ENCODE measurements at regions not wholly inside any gene's neighbourhood (a gene's known extent, or its start where the extent isn't known, plus 50 kb on each side); places are given as distances from the start of the nearest gene placed in this dataset.

DNA sequence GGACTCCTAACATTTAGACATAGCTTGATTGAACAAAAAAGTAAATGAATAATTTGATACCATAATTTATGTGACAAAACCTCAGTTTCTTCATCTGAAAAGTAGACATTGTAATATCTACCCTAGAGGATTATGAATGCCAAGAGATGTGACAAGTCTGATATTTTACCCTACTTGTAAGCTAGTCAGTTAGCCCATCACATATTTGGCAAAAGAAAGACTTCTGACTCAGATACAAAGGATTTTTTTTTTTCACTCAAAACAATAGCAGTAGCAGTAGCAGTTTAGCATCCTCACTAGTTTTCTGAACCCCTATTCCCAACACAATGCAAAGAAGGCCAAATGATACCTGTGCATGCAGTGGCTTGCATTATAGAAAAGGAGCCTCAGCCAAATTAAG is 377.3 kb upstream of the E2F7 start:
- no peaks in the 10 kb centered on the region for H3K36me3 ChIP-seq (ENCODE audit: control insufficient read depth, insufficient read depth, low read length)
- H3K4me3 ChIP-seq (ENCODE audit: low read depth, low read length): no peak overlapping the region
- TF ChIP-seq, protein P1, sequence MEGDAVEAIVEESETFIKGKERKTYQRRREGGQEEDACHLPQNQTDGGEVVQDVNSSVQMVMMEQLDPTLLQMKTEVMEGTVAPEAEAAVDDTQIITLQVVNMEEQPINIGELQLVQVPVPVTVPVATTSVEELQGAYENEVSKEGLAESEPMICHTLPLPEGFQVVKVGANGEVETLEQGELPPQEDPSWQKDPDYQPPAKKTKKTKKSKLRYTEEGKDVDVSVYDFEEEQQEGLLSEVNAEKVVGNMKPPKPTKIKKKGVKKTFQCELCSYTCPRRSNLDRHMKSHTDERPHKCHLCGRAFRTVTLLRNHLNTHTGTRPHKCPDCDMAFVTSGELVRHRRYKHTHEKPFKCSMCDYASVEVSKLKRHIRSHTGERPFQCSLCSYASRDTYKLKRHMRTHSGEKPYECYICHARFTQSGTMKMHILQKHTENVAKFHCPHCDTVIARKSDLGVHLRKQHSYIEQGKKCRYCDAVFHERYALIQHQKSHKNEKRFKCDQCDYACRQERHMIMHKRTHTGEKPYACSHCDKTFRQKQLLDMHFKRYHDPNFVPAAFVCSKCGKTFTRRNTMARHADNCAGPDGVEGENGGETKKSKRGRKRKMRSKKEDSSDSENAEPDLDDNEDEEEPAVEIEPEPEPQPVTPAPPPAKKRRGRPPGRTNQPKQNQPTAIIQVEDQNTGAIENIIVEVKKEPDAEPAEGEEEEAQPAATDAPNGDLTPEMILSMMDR (IDR thresholded peaks at IDR 0.05; ENCODE audit: insufficient read depth, low read depth, low read length): no peak
- no peak for DNase-seq (ENCODE audit: low read depth)
- CTCF ChIA-PET: interaction anchor here (0.8 kb wide), 1 partner anchor 97 kb away, joined by 4 read pairs; no protein-coding TSS in a partner anchor
- POLR2A ChIA-PET: no interaction called here
- no peaks in the 10 kb centered on the region; the same call in 1 of the 2 replicates for H3K27me3 ChIP-seq (ENCODE audit: control insufficient read depth, insufficient read depth, low read length)

DNA sequence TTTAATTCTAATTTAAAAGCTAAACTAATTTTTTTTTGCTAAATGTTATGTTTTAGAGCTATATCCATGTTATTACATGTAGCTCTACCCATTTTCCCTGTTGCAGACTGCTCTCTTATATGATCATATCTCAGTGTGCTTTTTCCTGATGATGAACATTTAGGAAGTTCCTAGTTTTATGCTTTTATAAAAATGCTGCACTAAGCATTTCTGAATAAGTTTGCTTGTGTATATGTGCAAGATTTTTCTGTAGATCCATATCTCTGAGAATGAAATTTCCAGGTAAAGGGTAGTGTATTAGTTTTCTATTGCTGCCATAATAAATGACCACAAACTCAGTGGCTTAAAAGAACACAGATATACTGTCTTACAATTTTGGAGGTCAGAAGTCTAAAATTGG is 374.4 kb upstream of the E2F7 start:
- POLR2A ChIA-PET: no interaction called here
- no peak overlapping the region for H3K4me3 ChIP-seq (ENCODE audit: low read depth, low read length)
- H3K36me3 ChIP-seq (ENCODE audit: control insufficient read depth, insufficient read depth, low read length): no peaks in the 10 kb centered on the region
- no peaks in the 10 kb centered on the region; the same call in 1 of the 2 replicates for H3K27me3 ChIP-seq (ENCODE audit: control insufficient read depth, insufficient read depth, low read length)
- TF ChIP-seq, protein P1 (IDR thresholded peaks at IDR 0.05; ENCODE audit: insufficient read depth, low read depth, low read length): no peak
- no peak for DNase-seq (ENCODE audit: low read depth)
- CTCF ChIA-PET: no interaction called here

DNA sequence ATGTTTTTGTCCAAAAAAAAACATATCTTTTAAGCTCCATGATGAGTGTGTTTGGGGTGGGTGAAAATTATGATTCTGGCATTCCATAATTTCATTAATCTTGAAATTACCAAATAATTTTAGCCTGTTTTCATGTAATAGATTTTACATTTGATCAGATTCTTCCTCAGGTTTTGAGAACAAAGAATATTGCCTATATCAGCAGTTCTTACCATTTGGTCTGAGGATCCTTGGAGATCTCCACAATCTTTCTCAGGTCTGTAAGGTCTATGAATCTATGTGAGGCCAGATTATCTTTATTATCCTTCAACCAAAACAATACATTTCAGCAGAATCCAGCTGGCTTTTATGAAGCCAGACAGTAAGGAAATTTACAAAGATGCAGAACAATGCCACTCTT is 373.3 kb upstream of the E2F7 start:
- ChIA-PET POLR2A (no interaction called here), CTCF (no interaction called here)
- TF ChIP-seq, protein P1 (IDR thresholded peaks at IDR 0.05; ENCODE audit: insufficient read depth, low read depth, low read length): no peak
- Histone ChIP-seq H3K36me3 (ENCODE audit: control insufficient read depth, insufficient read depth, low read length) (no peaks in the 10 kb centered on the region), H3K27me3 (ENCODE audit: control insufficient read depth, insufficient read depth, low read length) (no peaks in the 10 kb centered on the region; the same call in 1 of the 2 replicates), H3K4me3 (ENCODE audit: low read depth, low read length) (no peak overlapping the region)
- DNase-seq (ENCODE audit: low read depth): no peak

- TF ChIP-seq, protein P1 (IDR thresholded peaks at IDR 0.05; ENCODE audit: insufficient read depth, low read depth, low read length): no peak
- Histone ChIP-seq H3K4me3 (ENCODE audit: low read depth, low read length) (no peak overlapping the region), H3K36me3 (ENCODE audit: control insufficient read depth, insufficient read depth, low read length) (no peaks in the 10 kb centered on the region), H3K27me3 (ENCODE audit: control insufficient read depth, insufficient read depth, low read length) (no peaks in the 10 kb centered on the region; the same call in 1 of the 2 replicates)
- POLR2A ChIA-PET: no interaction called here
- no peak for DNase-seq (ENCODE audit: low read depth)
- CTCF ChIA-PET: interaction anchor here (1.5 kb wide), 1 partner anchor 10 kb away, joined by 3 read pairs; no protein-coding TSS in a partner anchor
Observed at GRCh38 chr12:77437206-77437605, 371.8 kb upstream of the E2F7 start.

DNA sequence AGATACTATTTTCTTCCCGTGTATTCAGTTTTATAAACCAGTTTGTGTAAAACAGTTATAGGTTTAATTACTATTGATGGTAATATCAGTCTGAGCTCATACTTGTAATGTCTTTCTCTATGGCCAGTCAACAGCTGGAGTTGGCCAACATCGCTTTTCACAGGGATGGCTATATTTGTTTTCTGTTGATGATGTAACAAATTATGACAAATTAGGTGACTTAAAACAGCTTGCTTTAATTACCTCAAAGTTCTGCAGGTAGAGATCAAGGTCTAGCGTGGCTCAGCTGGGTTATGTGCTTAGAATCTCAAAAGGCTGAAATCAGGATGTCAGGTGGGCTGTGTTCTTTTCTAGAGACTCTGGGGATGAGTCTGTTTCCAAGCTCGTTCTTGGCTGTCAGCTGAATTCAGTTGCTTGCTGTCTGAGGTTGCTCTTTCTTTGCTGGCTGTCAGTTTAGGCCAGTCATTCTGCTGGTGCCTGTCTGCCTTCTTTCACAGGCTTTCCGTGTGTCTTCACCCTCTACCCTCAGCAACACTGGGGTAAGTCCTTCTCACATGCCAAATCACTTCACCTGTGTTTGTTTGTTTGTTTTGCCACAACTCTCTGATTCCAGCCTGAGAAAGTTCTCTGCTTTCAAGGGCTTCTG is 370.2 kb upstream of the E2F7 start:
- TF ChIP-seq, protein P1 (IDR thresholded peaks at IDR 0.05; ENCODE audit: insufficient read depth, low read depth, low read length): no peak
- CTCF ChIA-PET: interaction anchor here (1.5 kb wide), 1 partner anchor 12 kb away, joined by 3 read pairs; no protein-coding TSS in a partner anchor
- DNase-seq (ENCODE audit: low read depth): no peak

More for the DNA sequence above, 370.2 kb upstream of the E2F7 start:
- POLR2A ChIA-PET: no interaction called here
- Histone ChIP-seq H3K27me3 (ENCODE audit: control insufficient read depth, insufficient read depth, low read length) (no peaks in the 10 kb centered on the region; the same call in 1 of the 2 replicates), H3K4me3 (ENCODE audit: low read depth, low read length) (no peak overlapping the region), H3K36me3 (ENCODE audit: control insufficient read depth, insufficient read depth, low read length) (no peaks in the 10 kb centered on the region)
